HG03095 (cell line): ENCODE measurements at regions not wholly inside any gene's neighbourhood (a gene's known extent, or its start where the extent isn't known, plus 50 kb on each side); places are given as distances from the start of the nearest gene placed in this dataset.

Experiments used
- ATAC-seq: cut with Tn5 transposase; IDR thresholded peaks from one replicate; pipeline ENCODE4 v1.9.1; 2021; ENCODE audit warnings: moderate library complexity; ENCODE audit not compliant: unreplicated experiment

DNA sequence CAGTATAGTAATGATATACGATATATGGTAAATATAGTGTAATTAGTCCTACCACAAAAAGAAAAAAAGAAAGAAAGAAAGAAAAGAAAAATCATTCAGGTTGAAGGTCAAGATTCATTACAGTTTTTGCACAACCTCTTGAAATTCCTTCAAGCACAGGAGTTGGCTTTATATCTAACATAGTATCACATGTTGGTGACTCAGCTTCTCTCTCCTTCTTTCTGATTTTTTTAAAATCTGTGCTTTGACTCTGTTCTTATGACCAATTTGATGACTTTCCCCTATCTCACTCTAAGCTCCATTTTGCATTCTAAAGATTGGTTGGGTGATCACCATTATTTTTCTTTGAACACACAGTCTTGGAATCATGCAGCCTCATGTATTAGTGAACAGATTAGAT, 148.2 kb upstream of the COL11A1 start:
- ATAC-seq, result no peak

DNA sequence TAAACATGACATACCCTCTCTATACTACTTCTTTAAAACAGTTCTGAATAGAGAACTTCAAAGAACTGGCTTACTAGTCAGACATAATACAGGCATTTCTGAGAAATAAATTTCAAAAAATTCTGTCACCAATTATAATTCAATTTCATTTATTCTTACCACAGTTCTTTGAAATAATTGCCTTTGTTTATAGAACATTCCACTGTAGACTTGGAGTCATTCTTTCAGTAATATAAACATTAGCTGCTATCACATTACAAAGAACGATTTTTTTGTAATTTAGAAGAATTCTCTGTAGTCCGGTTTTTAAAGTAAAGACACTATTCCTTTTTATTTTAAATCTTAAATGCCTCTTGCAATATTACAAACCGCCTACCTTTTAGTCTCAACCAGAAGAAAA, 146.4 kb upstream of the COL11A1 start:
- no peak for ATAC-seq

DNA sequence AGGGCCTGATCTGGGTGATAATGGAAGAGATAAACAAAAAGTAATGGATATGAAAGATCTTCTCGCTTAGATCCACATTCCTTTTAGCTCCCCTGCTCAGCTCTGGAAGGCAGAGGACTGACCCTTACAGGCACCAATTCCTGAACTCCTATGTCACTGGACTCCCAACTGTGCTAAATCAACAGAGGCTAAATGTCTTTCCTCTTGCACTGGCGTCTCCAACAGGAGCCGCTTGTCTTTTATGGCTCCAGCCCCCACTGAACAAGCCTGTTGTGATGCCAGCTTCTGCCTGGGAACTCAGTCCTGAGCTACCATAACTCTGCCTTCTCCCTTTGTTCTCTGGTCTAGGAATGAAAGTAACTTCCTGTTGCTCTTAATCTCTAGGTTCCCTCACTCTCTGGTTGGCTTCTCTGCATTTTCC, 142.1 kb upstream of the COL11A1 start:
- no peak for ATAC-seq

DNA sequence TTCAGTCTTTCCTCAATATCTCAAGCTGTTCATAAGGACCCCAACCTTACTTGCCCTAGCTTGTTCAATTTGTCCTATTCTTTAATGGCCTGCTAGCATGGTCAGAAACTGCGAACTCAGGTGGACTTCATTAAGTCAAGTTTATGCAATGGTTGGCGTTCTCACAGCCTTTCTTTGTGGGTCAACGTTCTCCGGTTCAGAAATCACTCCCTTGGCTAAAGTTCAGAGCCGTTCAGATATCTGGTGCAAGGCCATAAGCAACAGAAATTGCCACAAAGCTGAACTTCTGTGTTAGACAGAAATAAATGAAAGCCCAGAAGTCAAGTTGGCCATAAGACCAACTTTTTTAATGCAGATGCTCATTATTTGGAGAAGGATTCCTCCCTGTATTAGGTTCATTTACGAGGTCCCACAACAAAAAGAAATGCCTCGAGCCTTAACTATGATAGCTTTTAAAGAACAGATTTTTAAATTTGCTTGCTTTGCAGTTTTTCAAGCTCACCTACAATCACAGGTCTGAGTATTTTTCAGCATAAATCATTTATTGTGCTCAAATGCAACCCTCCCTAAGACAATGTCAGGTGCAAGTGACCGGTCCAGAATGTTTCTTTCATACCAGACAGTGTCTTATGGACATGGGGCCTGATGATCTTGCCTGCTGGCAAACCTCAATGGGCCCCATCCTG, 140.2 kb upstream of the COL11A1 start:
- ATAC-seq, result no peak

DNA sequence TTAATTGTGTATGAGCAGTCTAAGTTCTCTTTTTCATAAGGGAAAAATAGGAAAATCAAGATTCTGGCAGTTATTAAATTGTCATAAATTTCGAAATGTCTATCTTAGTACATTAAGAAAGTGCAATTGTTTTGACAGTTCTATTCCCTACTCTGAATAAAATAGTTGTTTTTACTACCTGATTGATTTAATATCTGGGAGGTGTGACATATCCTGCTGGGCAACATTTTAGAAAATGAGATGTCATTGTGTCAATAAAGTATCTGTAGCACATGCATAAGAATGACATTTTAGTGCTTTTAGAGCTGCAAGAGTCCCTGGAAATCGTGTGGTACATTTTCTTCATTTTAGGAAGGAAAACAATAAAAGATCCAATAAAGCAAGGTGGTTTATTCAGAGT, 139.2 kb upstream of the COL11A1 start:
- ATAC-seq, result no peak

DNA sequence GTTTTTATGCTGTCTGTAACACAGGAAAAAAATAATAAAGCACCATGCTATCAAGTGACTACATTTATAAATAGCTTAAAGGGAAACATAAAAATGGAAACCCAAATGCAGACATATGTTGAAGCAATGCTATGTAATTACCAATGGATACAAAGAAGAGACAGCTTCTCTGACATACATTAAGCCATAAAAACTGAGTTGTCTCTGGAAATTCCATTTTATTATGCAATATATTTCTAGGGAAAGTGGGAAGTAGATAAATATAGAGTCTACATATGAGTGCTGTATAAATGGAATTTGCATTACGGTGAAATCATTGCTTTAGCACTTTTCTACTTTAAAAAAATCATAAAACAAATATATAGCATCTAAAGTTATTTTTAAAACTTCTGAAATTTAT, 135.2 kb upstream of the COL11A1 start:
- ATAC-seq, result no peak

DNA sequence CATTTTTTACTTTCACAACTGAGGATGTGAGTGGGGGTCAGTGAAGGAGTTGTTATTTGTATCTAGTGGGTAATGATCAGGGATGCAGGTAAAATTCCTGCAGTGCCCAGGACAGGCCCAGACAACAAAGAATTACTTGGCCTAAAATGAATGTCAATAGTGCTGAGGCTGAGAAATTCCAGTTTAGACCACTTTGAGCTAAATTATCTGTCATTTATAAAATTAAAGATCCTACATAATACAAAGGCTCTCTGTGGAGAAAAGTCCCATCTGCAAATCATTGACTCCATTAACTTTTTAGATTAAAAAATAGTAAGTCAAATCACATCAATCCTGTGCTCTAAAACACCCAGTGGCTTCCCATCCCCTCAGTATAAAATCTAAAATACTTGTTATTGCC, 130.7 kb upstream of the COL11A1 start:
- ATAC-seq, result no peak

DNA sequence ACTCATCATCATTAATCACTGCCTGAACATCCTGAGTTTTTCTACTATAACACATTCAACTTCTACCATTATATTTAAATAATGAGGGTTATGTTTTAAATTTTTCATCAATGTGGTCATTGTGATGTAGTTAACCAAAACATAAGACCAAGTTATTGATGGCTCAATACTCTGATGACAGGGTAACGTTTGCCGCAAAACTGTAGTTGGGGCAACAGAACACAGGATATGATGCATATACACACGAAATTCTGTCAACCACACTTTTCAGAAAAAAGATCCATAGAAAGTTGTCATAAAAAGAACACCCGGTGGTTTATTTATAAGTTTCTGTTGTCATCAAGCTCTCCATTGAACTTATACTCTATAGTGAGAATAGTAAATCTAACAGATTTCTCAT, 121.7 kb upstream of the COL11A1 start:
- ATAC-seq, result no peak

DNA sequence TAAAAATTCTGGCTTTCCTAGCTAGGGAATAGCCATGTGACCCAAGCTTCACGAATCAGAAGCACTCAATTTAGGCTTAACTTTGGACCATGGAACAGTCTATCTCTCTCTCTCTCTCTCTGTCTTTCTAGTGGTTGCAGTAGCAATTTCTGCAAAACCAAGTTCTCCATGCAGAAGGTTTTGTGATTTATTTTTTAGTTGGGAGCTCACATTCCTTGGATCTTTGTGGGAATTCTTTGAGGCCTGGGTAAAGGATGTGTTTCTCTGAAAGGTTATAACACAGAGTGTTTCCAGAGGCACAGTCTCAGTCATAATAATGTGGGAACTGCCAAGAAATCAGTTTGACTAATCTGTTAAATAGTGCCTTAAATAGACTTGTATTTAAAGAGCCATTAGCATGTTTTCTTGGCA, 112.3 kb upstream of the COL11A1 start:
- ATAC-seq, result no peak

DNA sequence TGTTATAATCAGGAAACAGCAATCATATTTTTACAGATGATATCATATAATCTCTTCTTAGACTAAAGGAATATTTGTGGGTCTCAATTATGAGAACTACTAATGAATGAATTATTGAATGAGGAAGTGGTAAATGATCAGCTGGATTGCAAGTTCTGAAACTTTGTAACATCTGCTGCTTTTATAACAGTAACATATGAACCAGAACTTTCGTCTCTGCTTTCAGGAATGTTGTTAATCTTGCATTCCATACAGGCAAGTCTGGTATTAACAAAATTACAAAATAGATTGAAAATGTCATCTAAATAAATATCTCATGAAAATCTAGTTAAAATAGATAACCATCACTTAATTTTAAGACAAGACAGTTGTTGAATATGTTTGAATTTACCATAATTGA, 110.5 kb upstream of the COL11A1 start:
- no peak for ATAC-seq

DNA sequence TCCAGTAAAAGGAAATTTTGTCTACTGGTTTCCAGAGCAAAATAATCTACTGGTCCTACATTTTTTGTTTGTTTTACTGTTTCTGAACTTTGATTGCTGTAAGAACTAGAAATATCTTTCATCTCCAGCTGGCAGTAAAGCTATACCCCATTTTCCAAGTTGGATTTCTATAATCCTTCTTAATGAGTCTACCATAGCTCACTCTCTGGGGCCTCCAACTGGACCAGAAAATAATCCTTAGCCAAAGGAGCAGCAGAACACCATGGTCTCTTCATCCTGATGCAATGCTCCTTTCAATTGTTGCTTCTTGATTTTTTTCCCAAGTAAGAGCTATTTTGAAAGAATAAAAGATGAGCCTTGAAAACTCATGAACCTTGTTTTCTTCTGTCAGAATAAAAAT, 110.0 kb upstream of the COL11A1 start:
- no peak for ATAC-seq

DNA sequence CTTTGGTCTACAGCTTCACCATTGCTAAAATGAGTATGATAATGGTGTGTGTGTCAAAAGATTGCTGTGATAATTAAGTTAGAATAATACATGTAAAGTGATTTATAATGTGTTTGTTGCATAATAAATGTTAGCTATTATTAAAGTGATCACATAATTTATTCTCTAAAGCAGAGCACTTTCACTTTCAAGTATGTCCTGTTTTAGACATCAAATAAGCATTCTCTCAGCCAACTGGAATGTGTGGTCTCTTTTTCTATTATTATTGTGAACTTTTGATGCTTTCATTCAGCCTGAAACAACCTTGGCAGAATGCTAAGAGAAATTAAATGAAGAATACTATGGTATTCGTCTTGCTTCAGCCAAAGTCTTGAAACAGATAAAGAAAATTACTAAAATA, 102.8 kb upstream of the COL11A1 start:
- no peak for ATAC-seq

DNA sequence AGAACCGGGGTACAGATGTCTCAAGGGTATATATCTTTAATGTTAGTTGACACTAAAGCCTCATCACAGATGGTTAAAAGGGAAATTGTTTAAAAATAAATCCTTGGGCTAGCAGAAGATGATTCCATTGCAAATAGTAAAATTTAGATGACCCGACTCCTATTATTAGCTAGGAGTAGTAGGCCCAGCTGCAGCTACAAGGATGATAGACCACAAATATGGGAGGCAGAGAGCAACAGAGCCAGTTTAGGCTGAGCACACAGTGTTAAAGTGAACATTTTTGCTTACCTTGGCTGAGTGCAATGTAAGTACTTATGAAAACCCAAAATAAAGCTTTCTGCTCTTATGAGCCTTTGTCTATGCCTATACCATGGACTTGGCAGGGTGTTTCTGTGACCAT, 100.5 kb upstream of the COL11A1 start:
- no peak for ATAC-seq

DNA sequence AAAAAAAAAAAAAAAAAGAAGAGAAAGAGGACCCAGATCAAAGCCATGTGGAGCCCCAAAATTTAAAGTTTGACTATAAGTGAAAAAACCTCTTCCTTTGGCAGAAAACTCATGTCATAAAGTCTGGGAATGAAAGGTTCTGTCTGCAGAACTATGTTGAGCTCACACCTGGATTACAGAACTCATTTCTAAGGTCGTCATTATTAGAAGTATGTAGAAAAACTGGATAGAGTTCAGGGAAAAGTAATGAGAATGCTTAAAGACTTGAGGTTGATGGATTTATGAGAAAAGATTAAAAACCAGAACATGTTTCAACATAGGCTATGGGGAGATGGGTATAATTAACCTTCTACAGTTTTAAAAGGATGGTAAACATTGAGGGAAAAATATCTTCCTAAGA, 90.7 kb upstream of the COL11A1 start:
- ATAC-seq, result no peak

DNA sequence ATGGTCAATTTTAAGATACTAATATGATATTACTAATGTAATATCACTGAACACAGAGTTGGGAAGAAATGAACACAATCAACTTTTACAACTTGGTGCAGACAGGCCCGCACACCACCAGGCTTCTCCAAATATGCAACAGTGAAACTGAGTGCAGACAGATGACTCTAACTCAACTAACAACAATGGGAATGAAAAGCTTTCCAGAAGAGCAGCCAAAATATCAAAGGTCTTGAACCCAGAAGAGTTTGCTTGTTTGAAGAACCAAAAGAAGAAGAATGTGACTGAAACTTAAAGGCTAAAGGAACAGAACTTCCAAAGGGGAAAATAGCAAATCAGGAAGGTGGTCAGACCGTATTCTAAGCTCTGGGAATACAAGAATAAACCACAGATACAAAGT, 89.8 kb upstream of the COL11A1 start:
- no peak for ATAC-seq

DNA sequence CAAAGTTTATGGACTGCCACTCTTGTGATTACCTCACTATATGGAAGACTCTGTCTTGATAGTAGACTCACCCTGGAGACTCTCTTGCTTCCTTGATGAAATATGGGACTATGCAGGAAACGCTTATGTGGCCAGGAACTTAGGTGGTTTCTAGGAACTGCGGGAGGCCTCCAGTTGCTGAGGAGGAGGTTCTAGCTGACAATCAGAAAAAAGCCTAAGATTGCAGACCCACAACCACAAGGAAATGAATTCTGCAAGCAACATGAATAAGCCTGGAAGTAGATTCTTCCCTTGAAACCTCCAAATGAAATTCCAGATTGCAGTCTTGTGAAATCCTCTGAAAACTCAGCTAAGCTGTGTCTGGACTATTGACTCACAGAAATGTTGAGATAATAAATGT, 88.9 kb upstream of the COL11A1 start:
- ATAC-seq, result no peak

DNA sequence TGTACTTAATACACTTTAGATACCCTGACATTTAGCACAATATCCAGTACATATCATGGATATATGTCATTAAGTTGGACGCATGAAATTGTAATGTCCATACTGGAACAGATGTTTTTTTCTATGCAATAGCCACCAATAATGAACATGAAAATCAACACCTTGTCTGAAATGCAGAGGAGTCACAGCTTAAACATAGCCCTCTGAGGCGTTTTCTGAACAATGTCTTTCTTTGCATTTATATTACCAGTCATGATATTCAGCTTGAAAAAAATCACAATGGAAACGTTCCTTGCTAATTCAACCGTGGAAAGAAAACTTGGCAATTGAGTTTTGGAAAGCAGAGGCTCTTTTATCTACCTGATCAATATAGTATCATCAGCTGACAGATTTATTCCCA, 86.7 kb upstream of the COL11A1 start:
- no peak for ATAC-seq

DNA sequence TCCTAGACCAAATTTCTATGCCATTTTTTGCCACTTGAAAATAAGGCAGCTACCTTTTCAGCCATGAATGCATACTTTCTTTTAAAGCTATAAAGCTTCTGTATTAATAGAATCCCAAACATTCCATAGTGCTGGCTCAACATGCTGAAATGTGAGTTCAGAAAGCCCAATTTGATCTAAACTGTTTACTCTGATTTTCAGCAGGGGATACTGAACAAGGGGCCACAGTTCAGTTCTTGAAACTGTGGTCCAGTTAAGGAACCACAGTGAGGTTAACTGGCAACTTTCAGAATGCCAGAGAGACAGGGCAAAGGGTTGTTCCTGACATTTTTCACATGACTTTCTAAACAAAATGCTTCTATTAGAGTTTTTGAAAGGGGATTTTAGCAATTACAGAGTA, 85.7 kb upstream of the COL11A1 start:
- no peak for ATAC-seq

DNA sequence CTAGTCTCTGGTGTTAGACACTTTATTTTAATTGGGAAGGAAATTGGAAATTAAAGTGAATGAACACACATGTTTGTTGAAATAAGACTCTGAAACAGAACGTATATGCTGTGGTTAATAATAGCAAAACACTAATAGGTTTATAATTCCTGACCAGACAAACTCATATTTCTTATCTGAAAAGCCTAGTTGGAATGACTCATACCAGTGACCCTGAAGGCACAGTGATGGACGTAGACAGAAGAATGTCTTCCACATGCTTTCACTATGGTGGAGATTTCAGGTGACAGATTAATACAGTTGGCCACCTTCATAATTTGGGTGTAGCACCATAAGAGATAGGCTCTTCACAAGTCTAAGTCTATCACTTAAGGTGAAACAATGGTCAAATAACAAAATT, 83.0 kb upstream of the COL11A1 start:
- no peak for ATAC-seq

DNA sequence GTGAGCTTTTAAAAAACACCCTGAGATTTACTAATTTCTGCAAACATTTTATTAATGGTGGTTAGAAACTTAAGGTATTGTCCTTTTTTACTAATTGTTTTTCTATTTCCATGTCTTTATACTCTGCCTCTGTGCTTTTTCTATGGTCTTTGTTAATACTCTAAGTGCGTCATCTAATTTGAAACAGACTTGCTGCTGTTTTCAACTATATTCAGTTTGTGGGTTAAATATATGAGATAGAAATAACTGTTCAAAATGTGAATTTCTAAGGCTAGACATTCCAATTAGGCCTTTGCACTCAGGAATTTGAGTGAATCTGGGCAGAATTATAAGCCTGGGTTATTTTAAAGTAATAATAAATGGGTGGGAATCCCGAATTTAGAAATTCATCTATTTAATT, 82.4 kb upstream of the COL11A1 start:
- no peak for ATAC-seq

DNA sequence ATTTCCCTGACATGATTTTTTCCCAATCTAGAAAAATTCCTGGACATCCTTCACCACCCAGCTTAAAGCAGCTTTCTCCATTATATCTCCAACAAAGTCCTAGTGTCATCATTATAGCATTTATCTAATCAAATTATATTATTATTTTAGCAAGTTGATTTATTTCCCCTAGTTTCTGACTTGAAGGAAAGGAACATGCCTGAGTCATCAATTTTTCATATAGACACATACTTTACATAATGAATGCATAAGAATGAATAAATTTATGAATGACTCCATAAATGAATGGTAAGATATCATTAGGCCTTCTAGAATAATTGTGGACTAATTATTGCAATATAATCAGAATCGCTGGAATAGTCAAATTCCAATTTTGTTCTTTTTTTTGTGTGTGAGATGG, 79.4 kb upstream of the COL11A1 start:
- no peak for ATAC-seq

DNA sequence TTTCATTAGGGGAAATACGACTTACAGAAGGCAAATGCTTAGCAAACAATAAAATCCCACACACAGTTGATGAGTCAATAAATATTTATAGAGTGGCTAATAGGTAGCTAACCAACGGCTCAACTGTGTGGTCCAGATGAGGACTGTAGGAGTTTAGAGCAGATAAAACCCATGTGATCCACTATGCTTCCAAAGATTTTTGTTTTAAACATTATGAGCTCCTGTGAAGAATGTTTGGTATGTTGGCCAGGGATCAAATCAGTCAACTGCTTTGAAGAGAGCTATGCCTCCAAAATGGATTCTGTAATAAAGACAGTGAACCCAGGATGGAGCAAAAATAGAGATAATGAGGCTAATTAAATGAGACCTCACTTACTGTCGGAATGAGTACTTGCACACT, 72.3 kb upstream of the COL11A1 start:
- no peak for ATAC-seq

DNA sequence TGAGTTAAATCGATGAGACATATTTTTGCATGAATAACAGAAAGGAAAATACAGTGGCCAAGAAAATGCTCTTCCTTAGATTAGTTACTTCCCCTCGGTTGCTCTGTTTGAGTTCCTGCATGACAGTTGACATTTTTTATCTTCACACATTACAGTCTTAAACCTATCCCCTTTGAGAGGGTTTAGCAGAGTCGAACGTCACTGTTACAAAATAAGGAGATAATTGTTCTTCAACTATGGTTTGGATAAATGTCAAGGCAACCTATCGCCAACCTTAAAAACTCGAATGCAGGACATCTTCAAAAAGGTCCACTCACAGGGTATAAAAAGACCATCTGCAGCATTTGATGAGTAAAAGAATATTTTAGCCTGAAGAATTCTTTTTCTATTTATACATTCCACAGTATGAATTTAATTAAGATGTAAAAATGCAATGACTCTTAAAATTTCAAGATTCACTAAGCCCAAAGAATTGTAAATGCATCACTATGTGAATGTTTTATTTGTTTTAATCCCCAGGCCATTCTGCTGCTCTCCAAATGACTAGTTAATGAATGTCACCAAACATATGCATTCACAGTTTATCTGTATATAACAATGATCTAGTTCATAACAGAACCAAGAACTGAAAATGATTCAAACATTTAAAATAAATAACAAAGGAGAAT, 68.9 kb upstream of the COL11A1 start:
- ATAC-seq, result no peak
